ENCODE measurements at regions not wholly inside any gene's neighbourhood (a gene's known extent, or its start where the extent isn't known, plus 50 kb on each side); places are given as distances from the start of the nearest gene placed in this dataset.

- no peak for ATAC-seq
- intact Hi-C loops (cut with micrococcal nuclease; ENCODE audit: unreplicated experiment): no loop called here
- Histone ChIP-seq H3K9me3 (ENCODE audit: control insufficient read depth, insufficient read depth, low read depth, low read length) (peaks cover 8% of the 10 kb centered on the region; the same call in 1 of the 2 replicates), H3K27me3 (ENCODE audit: control insufficient read depth, insufficient read depth, low read length) (peaks cover 32% of the 10 kb centered on the region), H3K36me3 (ENCODE audit: control insufficient read depth, insufficient read depth, low read length) (no peaks in the 10 kb centered on the region), H3K4me3 (ENCODE audit: low read depth in 2 of 2, low read length in 2 of 2) (no peak overlapping the region), H3K4me1 (ENCODE audit: control insufficient read depth, insufficient read depth, low read length) (no peaks in the 10 kb centered on the region), H3K27ac (ENCODE audit: low read length) (no peak overlapping the region)
- no peak for TF ChIP-seq POLR2AphosphoS5 (IDR thresholded peaks at IDR 0.05; ENCODE audit: low read depth, low read length)
- no peak for TF ChIP-seq CTCF (IDR thresholded peaks at IDR 0.05)
- no TSS peak for BruUV-seq (replicated peaks)
- DNase-seq (ENCODE audit: low read depth, low spot score): no peak
- in situ Hi-C loops (cut with HindIII; ENCODE audit: low pct_unique_long_range_greater_than_20kb, low sequenced_read_pairs): no loop called here
- POLR2A ChIA-PET: interaction anchor here (0.7 kb wide), 1 partner anchor 190 kb away, joined by 3 read pairs; no protein-coding TSS in a partner anchor
- CTCF ChIA-PET: no interaction called here
These were observed 282.5 kb upstream of the FOXK1 start for GRCh38 chr7:4399596-4399995.

- no peaks in the 10 kb centered on the region for H3K4me1 ChIP-seq (ENCODE audit: control insufficient read depth, insufficient read depth, low read length)
- ChIA-PET CTCF (no interaction called here), POLR2A (no interaction called here)
- intact Hi-C loops (cut with micrococcal nuclease; ENCODE audit: unreplicated experiment): no loop called here
- in situ Hi-C loops (cut with HindIII; ENCODE audit: low pct_unique_long_range_greater_than_20kb, low sequenced_read_pairs): no loop called here
- no peaks in the 10 kb centered on the region for H3K36me3 ChIP-seq (ENCODE audit: control insufficient read depth, insufficient read depth, low read length)
- DNase-seq (ENCODE audit: low read depth, low spot score) (no peak), ATAC-seq (peak; percentile 69)
- BruUV-seq (replicated peaks): no TSS peak
- H3K4me3 ChIP-seq (ENCODE audit: low read depth in 2 of 2, low read length in 2 of 2): no peak overlapping the region
- H3K27me3 ChIP-seq (ENCODE audit: control insufficient read depth, insufficient read depth, low read length): peaks cover 18% of the 10 kb centered on the region
- H3K9me3 ChIP-seq (ENCODE audit: control insufficient read depth, insufficient read depth, low read depth, low read length): no peaks in the 10 kb centered on the region
- H3K27ac ChIP-seq (ENCODE audit: low read length): no peak overlapping the region
- TF ChIP-seq SIN3A (IDR thresholded peaks at IDR 0.05; ENCODE audit: borderline replicate concordance, insufficient read depth, low read depth, low read length): no peak
- no peak; the same call in none of the 2 replicates for TF ChIP-seq CTCF (IDR thresholded peaks at IDR 0.05)
- TF ChIP-seq TCF7L2 (IDR thresholded peaks at IDR 0.05; ENCODE audit: low read depth, low read length): no peak
- TF ChIP-seq POLR2AphosphoS5 (IDR thresholded peaks at IDR 0.05; ENCODE audit: low read depth, low read length): no peak
- no peak for TF ChIP-seq REST (IDR thresholded peaks at IDR 0.05; ENCODE audit: insufficient read depth in 1 of 2, low read depth in 2 of 2, low read length in 1 of 2)
These were observed 275.6 kb upstream of the FOXK1 start for GRCh38 chr7:4406288-4407058.

All from Panc1 (cell line).